Mesothelial cell of epicardium (in vitro differentiated cells): ENCODE measurements at regions not wholly inside any gene's neighbourhood (a gene's known extent, or its start where the extent isn't known, plus 50 kb on each side); places are given as distances from the start of the nearest gene placed in this dataset.

Source experiments
- DNase-seq, 2 experiments: peaks; one replicate each; pipeline ENCODE4 v3.0.0; 2021; ENCODE audit warnings: low spot score in 2 of 2; ENCODE audit not compliant: unreplicated experiment in 2 of 2
- H3K27ac Mint-ChIP-seq: 2 replicates; pipeline ENCODE4 v1.8.0; 2021; ENCODE audit warnings: mixed read lengths
- H3K27me3 Mint-ChIP-seq: 2 replicates; pipeline ENCODE4 v1.8.0; 2021; ENCODE audit warnings: low read depth, mixed read lengths
- H3K36me3 Mint-ChIP-seq: 2 replicates; pipeline ENCODE4 v1.8.0; 2021; ENCODE audit warnings: mixed read lengths
- H3K4me1 Mint-ChIP-seq: 2 replicates; pipeline ENCODE4 v1.8.0; 2021; ENCODE audit warnings: mixed read lengths
- H3K4me3 Mint-ChIP-seq: 2 replicates; pipeline ENCODE4 v1.8.0; 2021; ENCODE audit warnings: mild to moderate bottlenecking, moderate library complexity, mixed read lengths
- H3K9me3 Mint-ChIP-seq: 2 replicates; pipeline ENCODE4 v1.8.0; 2021; ENCODE audit warnings: mixed read lengths
- TF ChIP-seq, protein P1 (sequence below): fragments of 200-600 bp; sonication (generic); IDR thresholded peaks from one replicate; pipeline ENCODE4 v1.5.0; 2021; ENCODE audit warnings: antibody characterized with exemption; ENCODE audit not compliant: unreplicated experiment

- H3K4me3 Mint-ChIP-seq = no peak overlapping the region
- peaks cover 3% of the 10 kb centered on the region for H3K27me3 Mint-ChIP-seq
- H3K36me3 Mint-ChIP-seq = no peaks in the 10 kb centered on the region
- H3K9me3 Mint-ChIP-seq = no peaks in the 10 kb centered on the region
- DNase-seq = no peak
- TF ChIP-seq, protein P1, sequence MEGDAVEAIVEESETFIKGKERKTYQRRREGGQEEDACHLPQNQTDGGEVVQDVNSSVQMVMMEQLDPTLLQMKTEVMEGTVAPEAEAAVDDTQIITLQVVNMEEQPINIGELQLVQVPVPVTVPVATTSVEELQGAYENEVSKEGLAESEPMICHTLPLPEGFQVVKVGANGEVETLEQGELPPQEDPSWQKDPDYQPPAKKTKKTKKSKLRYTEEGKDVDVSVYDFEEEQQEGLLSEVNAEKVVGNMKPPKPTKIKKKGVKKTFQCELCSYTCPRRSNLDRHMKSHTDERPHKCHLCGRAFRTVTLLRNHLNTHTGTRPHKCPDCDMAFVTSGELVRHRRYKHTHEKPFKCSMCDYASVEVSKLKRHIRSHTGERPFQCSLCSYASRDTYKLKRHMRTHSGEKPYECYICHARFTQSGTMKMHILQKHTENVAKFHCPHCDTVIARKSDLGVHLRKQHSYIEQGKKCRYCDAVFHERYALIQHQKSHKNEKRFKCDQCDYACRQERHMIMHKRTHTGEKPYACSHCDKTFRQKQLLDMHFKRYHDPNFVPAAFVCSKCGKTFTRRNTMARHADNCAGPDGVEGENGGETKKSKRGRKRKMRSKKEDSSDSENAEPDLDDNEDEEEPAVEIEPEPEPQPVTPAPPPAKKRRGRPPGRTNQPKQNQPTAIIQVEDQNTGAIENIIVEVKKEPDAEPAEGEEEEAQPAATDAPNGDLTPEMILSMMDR = no peak
- peaks cover 9% of the 10 kb centered on the region for H3K4me1 Mint-ChIP-seq
- no peak overlapping the region for H3K27ac Mint-ChIP-seq
Measured at GRCh38 chr14:38835874-38836273, 267.2 kb downstream of the SEC23A start.

GRCh38 chr14:38828183-38828827 is 274.7 kb downstream of the SEC23A start:
- no peaks in the 10 kb centered on the region for H3K36me3 Mint-ChIP-seq
- no peaks in the 10 kb centered on the region for H3K4me1 Mint-ChIP-seq
- no peak overlapping the region for H3K4me3 Mint-ChIP-seq
- H3K27me3 Mint-ChIP-seq = peaks cover 12% of the 10 kb centered on the region
- no peaks in the 10 kb centered on the region for H3K9me3 Mint-ChIP-seq
- no peak overlapping the region for H3K27ac Mint-ChIP-seq
- no peak for DNase-seq
- TF ChIP-seq, protein P1 = no peak

- TF ChIP-seq, protein P1 = no peak
- Mint-ChIP-seq H3K36me3 (no peaks in the 10 kb centered on the region), H3K4me3 (no peak overlapping the region), H3K4me1 (no peaks in the 10 kb centered on the region), H3K9me3 (no peaks in the 10 kb centered on the region), H3K27ac (no peak overlapping the region), H3K27me3 (peaks cover 12% of the 10 kb centered on the region)
- no peak for DNase-seq
Measured at GRCh38 chr14:38824706-38825105, 278.3 kb downstream of the SEC23A start.

- no peak overlapping the region for H3K27ac Mint-ChIP-seq
- H3K9me3 Mint-ChIP-seq = peaks cover 6% of the 10 kb centered on the region
- H3K27me3 Mint-ChIP-seq = no peaks in the 10 kb centered on the region
- DNase-seq = no peak
- no peaks in the 10 kb centered on the region for H3K4me1 Mint-ChIP-seq
- H3K4me3 Mint-ChIP-seq = no peak overlapping the region
- TF ChIP-seq, protein P1 = no peak
- H3K36me3 Mint-ChIP-seq = no peaks in the 10 kb centered on the region
Measured at GRCh38 chr14:38818555-38818954, 284.5 kb downstream of the SEC23A start.

DNA sequence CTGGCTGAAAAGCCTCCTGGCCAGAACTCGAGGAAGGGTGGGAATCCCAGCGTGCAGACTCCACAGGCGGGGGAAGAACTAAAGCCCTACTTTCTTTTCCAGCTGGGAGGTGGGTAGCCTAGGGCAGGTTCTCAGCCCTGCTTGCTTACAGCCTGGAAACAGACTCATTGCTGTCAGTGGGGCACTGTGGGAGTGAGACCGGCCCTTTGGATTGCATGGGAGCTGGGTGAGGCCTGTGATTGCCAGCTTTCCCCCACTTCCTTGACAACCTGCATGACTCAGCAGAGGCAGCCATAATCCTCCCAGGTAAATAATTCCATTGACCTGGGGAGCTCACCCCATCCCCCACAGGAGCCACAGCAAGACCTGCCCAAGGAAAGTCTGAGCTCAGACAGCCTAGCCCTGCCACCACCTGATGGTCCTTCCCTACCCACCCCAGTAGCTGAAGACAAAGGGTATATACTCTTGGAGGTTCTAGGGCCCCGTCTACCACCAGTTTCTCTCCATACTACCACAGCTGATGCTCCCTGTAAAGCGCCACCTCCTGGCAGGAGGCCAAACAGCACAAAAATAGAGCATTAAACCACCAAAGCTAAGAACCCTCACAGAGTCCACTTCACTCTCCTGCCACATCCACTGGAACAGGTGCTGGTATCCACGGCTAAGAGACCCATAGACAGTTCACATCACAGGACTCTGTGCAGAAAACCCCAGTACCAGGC is 294.1 kb downstream of the SEC23A start:
- no peak for DNase-seq
- Mint-ChIP-seq H3K9me3 (peaks cover 47% of the 10 kb centered on the region), H3K4me3 (no peak overlapping the region), H3K27ac (no peak overlapping the region), H3K4me1 (no peaks in the 10 kb centered on the region), H3K36me3 (no peaks in the 10 kb centered on the region), H3K27me3 (no peaks in the 10 kb centered on the region)
- TF ChIP-seq, protein P1 = no peak
